Vagina (tissue), 2 donors: ENCODE measurements at regions not wholly inside any gene's neighbourhood (a gene's known extent, or its start where the extent isn't known, plus 50 kb on each side); places are given as distances from the start of the nearest gene placed in this dataset.

ENCODE experiments used
- POLR2AphosphoS5 ChIP-seq, 2 donors: sonication (generic); formaldehyde crosslinking; IDR thresholded peaks; one replicate each; pipeline ENCODE4 v1.9.0; 2017; ENCODE audit warnings: antibody characterized with exemption in 2 of 2, mild to moderate bottlenecking in 2 of 2, low read depth in 1 of 2; ENCODE audit not compliant: insufficient read depth in 1 of 2
- TF ChIP-seq, protein P1 (sequence below), 3 experiments: fragments of 450-650 bp in 2 of 3; fragments of 200-600 bp in 1 of 3; sonication (generic) in 1 of 3; IDR thresholded peaks; one replicate each; pipeline ENCODE4 v1.5.1; 2017 to 2019; ENCODE audit warnings: antibody characterized with exemption in 3 of 3, mild to moderate bottlenecking in 2 of 3, moderate library complexity in 2 of 3

DNA sequence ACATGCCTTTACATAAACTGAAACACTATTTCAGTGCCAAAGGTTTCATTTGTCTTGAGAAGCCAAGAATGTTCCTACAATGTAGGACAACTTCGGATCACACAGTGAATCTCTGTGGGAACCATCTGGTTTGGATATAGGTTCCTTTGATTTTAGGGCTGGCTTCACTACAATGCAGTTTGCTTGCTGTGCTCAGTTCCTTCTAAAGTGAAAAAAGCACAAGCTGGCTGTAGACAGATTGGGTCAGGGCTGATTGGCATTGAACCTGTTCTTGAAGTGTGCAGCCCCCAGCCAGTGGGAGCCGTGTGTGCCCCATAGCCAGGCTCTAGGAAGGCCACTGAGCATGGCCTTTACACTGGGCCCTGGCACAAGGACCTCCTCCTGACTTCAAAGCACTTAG, 167.9 kb upstream of the HNRNPA3 start:
- TF ChIP-seq, protein P1, sequence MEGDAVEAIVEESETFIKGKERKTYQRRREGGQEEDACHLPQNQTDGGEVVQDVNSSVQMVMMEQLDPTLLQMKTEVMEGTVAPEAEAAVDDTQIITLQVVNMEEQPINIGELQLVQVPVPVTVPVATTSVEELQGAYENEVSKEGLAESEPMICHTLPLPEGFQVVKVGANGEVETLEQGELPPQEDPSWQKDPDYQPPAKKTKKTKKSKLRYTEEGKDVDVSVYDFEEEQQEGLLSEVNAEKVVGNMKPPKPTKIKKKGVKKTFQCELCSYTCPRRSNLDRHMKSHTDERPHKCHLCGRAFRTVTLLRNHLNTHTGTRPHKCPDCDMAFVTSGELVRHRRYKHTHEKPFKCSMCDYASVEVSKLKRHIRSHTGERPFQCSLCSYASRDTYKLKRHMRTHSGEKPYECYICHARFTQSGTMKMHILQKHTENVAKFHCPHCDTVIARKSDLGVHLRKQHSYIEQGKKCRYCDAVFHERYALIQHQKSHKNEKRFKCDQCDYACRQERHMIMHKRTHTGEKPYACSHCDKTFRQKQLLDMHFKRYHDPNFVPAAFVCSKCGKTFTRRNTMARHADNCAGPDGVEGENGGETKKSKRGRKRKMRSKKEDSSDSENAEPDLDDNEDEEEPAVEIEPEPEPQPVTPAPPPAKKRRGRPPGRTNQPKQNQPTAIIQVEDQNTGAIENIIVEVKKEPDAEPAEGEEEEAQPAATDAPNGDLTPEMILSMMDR (IDR thresholded peaks at IDR 0.05): no peak
- no peak for TF ChIP-seq POLR2AphosphoS5 (IDR thresholded peaks at IDR 0.05; ENCODE audit: insufficient read depth in 1 of 2, low read depth in 1 of 2)
